Lung (tissue), 11 donors: ENCODE measurements at regions not wholly inside any gene's neighbourhood (a gene's known extent, or its start where the extent isn't known, plus 50 kb on each side); places are given as distances from the start of the nearest gene placed in this dataset.

ENCODE experiments used
- ATAC-seq: fragments of 200-7000 bp; cut with Tn5 transposase; one replicate; pipeline ENCODE4 v1.9.1; 2020; ENCODE audit warnings: moderate number of reproducible peaks; ENCODE audit not compliant: insufficient read depth, low FRiP score
- DNase-seq, 3 donors: peaks; one replicate each; pipeline ENCODE4 v3.0.0-alpha.2; 2013 to 2017
- H3K27ac ChIP-seq, 2 donors: one replicate each; pipeline ENCODE4 v1.5.1; 2013; ENCODE audit warnings: mild to moderate bottlenecking in 2 of 2, moderate library complexity in 2 of 2, control low read depth in 1 of 2, inconsistent platforms in 1 of 2, low read depth in 1 of 2, low read length in 1 of 2
- H3K27me3 ChIP-seq, 3 donors: one replicate each; pipeline ENCODE4 v1.5.1; 2013; ENCODE audit warnings: low read length in 2 of 3; ENCODE audit not compliant: control insufficient read depth in 3 of 3, insufficient read depth in 3 of 3
- H3K36me3 ChIP-seq, 4 donors: one replicate each; pipeline ENCODE4 v1.5.1; 2013; ENCODE audit warnings: low read length in 4 of 4, mild to moderate bottlenecking in 1 of 4, moderate library complexity in 1 of 4; ENCODE audit not compliant: control insufficient read depth in 4 of 4, insufficient read depth in 4 of 4
- H3K4me1 ChIP-seq, 5 donors: one replicate each; pipeline ENCODE4 v1.5.1; 2013; ENCODE audit warnings: low read length in 5 of 5, mild to moderate bottlenecking in 2 of 5, moderate library complexity in 1 of 5; ENCODE audit not compliant: control insufficient read depth in 5 of 5, insufficient read depth in 5 of 5
- H3K4me3 ChIP-seq: one replicate; pipeline ENCODE4 v1.5.1; 2013; ENCODE audit warnings: mild to moderate bottlenecking, control low read depth, moderate library complexity
- H3K9ac ChIP-seq, 2 donors: one replicate each; pipeline ENCODE4 v1.5.1; 2013; ENCODE audit warnings: low read length in 2 of 2, control low read depth in 1 of 2; ENCODE audit not compliant: insufficient read depth in 1 of 2
- H3K9me3 ChIP-seq, 4 donors: one replicate each; pipeline ENCODE4 v1.5.1; 2013; ENCODE audit warnings: low read length in 3 of 4, mild to moderate bottlenecking in 1 of 4, moderate library complexity in 1 of 4; ENCODE audit not compliant: control insufficient read depth in 4 of 4, insufficient read depth in 3 of 4
- CTCF ChIP-seq: IDR thresholded peaks from 2 replicates; pipeline ENCODE4 v1.5.1; 2012; ENCODE audit warnings: mild to moderate bottlenecking; ENCODE audit errors: control extremely low read depth, extremely low read depth
- WGBS, 2 donors: extraction: QIAGEN DNeasy Blood & Tissue Kit; methylation state at CpG; one replicate each; pipeline ENCODE4 v1.1.7; 2013; 5-methylcytosine and 5-hydroxymethylcytosine counted together
- donor health status: control.
- donor health status: control.
- donor health status: Bipolar disorder and iron deficiency.
- donor health status: healthy.
- donor health status: DM: yes; HTN: yes; CAD: no.

DNA sequence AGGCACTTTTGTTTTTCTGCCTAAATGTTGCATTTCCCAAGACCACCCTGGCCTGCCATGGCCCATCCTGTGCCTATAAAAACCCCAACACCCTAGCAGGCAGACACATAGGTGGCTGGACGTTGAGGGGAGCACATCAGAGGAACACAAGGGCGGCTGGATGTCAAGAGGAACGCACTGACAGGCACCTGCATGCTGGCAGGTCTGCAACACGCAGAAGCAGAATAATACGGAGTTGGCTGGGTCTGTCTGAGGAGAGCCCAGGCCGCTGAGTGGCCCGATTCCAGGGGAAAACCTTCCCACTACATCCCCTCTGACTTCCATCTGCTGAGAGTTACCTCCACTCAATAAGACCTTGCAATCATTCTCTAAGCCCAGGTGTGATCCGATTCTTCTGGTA, 765.6 kb downstream of the PLOD2 start:
- no peak overlapping the region for H3K9ac ChIP-seq
- no peak for TF ChIP-seq CTCF
- WGBS, 2 donors = 89 to 91% methylated on average over 8 of the region's 8 CpGs
- H3K4me1 ChIP-seq = no peaks in the 10 kb centered on the region
- no peak overlapping the region for H3K4me3 ChIP-seq
- no peaks in the 10 kb centered on the region for H3K27me3 ChIP-seq
- H3K27ac ChIP-seq = no peak overlapping the region
- H3K9me3 ChIP-seq = no peaks in the 10 kb centered on the region
- ATAC-seq (no peak), DNase-seq (no peak)
- no peaks in the 10 kb centered on the region for H3K36me3 ChIP-seq

- no peaks in the 10 kb centered on the region for H3K9me3 ChIP-seq
- WGBS, 2 donors = 81 to 89% methylated on average over 5 of the region's 5 CpGs
- H3K27ac ChIP-seq = no peak overlapping the region
- no peaks in the 10 kb centered on the region for H3K36me3 ChIP-seq
- no peak overlapping the region for H3K4me3 ChIP-seq
- DNase-seq = no peak
- H3K27me3 ChIP-seq = no peaks in the 10 kb centered on the region
- no peaks in the 10 kb centered on the region for H3K4me1 ChIP-seq
- TF ChIP-seq CTCF = no peak
- no peak overlapping the region for H3K9ac ChIP-seq
- no peak for ATAC-seq
Measured at GRCh38 chr3:145411605-145412004, 749.4 kb downstream of the PLOD2 start.

- Histone ChIP-seq H3K4me3 (no peak overlapping the region), H3K36me3 (no peaks in the 10 kb centered on the region), H3K4me1 (peaks cover 0 to 8% (median 0%) of the 10 kb centered on the region in 5 donors), H3K9me3 (no peaks in the 10 kb centered on the region), H3K9ac (no peak overlapping the region), H3K27ac (no peak overlapping the region), H3K27me3 (no peaks in the 10 kb centered on the region)
- TF ChIP-seq CTCF = no peak
- DNase-seq = no peak
- ATAC-seq = no peak
- 57 to 93% methylated on average over 1 of the region's 1 CpG for WGBS, 2 donors
Measured at GRCh38 chr3:145417678-145418077, 743.3 kb downstream of the PLOD2 start.

- peak in 2 of 3 donors; percentile 68 to 84 for DNase-seq
- Histone ChIP-seq H3K4me1 (peaks cover 0 to 10% (median 0%) of the 10 kb centered on the region in 5 donors), H3K36me3 (no peaks in the 10 kb centered on the region), H3K9me3 (peaks cover 0 to 3% (median 0%) of the 10 kb centered on the region in 4 donors), H3K9ac (no peak overlapping the region), H3K4me3 (no peak overlapping the region), H3K27me3 (no peaks in the 10 kb centered on the region), H3K27ac (no peak overlapping the region)
- TF ChIP-seq CTCF = no peak
- ATAC-seq = no peak
- WGBS, 2 donors = 58 to 72% methylated on average over 3 of the region's 3 CpGs
Measured at GRCh38 chr3:145422556-145422955, 738.4 kb downstream of the PLOD2 start.
